HG02884 (cell line): ENCODE measurements at regions not wholly inside any gene's neighbourhood (a gene's known extent, or its start where the extent isn't known, plus 50 kb on each side); places are given as distances from the start of the nearest gene placed in this dataset.

Experiments used
- ATAC-seq: cut with Tn5 transposase; IDR thresholded peaks from one replicate; pipeline ENCODE4 v1.9.1; 2021; ENCODE audit warnings: mild to moderate bottlenecking, moderate library complexity; ENCODE audit not compliant: unreplicated experiment

GRCh38 chr22:47655930-47656329 lies 893.5 kb downstream of the TBC1D22A start:
- no peak for ATAC-seq

GRCh38 chr22:47654922-47655491 lies 892.6 kb downstream of the TBC1D22A start:
- ATAC-seq = no peak

GRCh38 chr22:47653921-47654320 lies 891.5 kb downstream of the TBC1D22A start:
- ATAC-seq = no peak

- ATAC-seq = no peak
These were observed 889.0 kb downstream of the TBC1D22A start for GRCh38 chr22:47651216-47651987.

GRCh38 chr22:47647720-47648119 lies 885.3 kb downstream of the TBC1D22A start:
- ATAC-seq = no peak

- no peak for ATAC-seq
These were observed 884.7 kb downstream of the TBC1D22A start for GRCh38 chr22:47647181-47647580.

GRCh38 chr22:47645923-47646322 lies 883.5 kb downstream of the TBC1D22A start:
- ATAC-seq = no peak

- no peak for ATAC-seq
These were observed 883.0 kb downstream of the TBC1D22A start for GRCh38 chr22:47645450-47645914.

GRCh38 chr22:47634347-47634746 lies 871.9 kb downstream of the TBC1D22A start:
- ATAC-seq = no peak

- no peak for ATAC-seq
These were observed 870.7 kb downstream of the TBC1D22A start for GRCh38 chr22:47633111-47633510.

GRCh38 chr22:47632701-47633100 lies 870.3 kb downstream of the TBC1D22A start:
- ATAC-seq = no peak

- ATAC-seq = no peak
These were observed 869.2 kb downstream of the TBC1D22A start for GRCh38 chr22:47631571-47632102.

- ATAC-seq = no peak
These were observed 868.5 kb downstream of the TBC1D22A start for GRCh38 chr22:47630741-47631534.

- ATAC-seq = no peak
These were observed 867.6 kb downstream of the TBC1D22A start for GRCh38 chr22:47629791-47630655.

- ATAC-seq = no peak
These were observed 866.8 kb downstream of the TBC1D22A start for GRCh38 chr22:47629273-47629711.

GRCh38 chr22:47628477-47629272 lies 866.2 kb downstream of the TBC1D22A start:
- ATAC-seq = no peak

- ATAC-seq = no peak
These were observed 865.3 kb downstream of the TBC1D22A start for GRCh38 chr22:47627556-47628253.

GRCh38 chr22:47626428-47627390 lies 864.3 kb downstream of the TBC1D22A start:
- no peak for ATAC-seq
